Putamen (tissue), 1 donor: ENCODE measurements at regions not wholly inside any gene's neighbourhood (a gene's known extent, or its start where the extent isn't known, plus 50 kb on each side); places are given as distances from the start of the nearest gene placed in this dataset.

Experiments
- DNase-seq: peaks from one replicate; pipeline ENCODE4 v3.0.0-alpha.2; 2016; ENCODE audit warnings: low spot score

GRCh38 chr16:61596655-61597054 is 439.6 kb downstream of the CDH8 start:
- no peak for DNase-seq

GRCh38 chr16:61595605-61596004 is 440.6 kb downstream of the CDH8 start:
- no peak for DNase-seq

- DNase-seq = no peak
These were observed 445.7 kb downstream of the CDH8 start for GRCh38 chr16:61590577-61590976.

- peak; percentile 56 for DNase-seq
These were observed 448.7 kb downstream of the CDH8 start for GRCh38 chr16:61587526-61587925.

- DNase-seq = no peak
These were observed 454.7 kb downstream of the CDH8 start for GRCh38 chr16:61581417-61582046.

GRCh38 chr16:61580579-61580978 is 455.7 kb downstream of the CDH8 start:
- no peak for DNase-seq

- DNase-seq = peak; percentile 11
These were observed 457.0 kb downstream of the CDH8 start for GRCh38 chr16:61579195-61579594.

GRCh38 chr16:61576476-61576875 is 459.8 kb downstream of the CDH8 start:
- no peak for DNase-seq

- no peak for DNase-seq
These were observed 460.6 kb downstream of the CDH8 start for GRCh38 chr16:61575617-61576016.

GRCh38 chr16:61569028-61569427 is 467.2 kb downstream of the CDH8 start:
- no peak for DNase-seq

- no peak for DNase-seq
These were observed 471.5 kb downstream of the CDH8 start for GRCh38 chr16:61564716-61565115.

- DNase-seq = no peak
These were observed 480.4 kb downstream of the CDH8 start for GRCh38 chr16:61555718-61556441.

GRCh38 chr16:61549327-61549726 is 486.9 kb downstream of the CDH8 start:
- DNase-seq = no peak

- no peak for DNase-seq
These were observed 488.6 kb downstream of the CDH8 start for GRCh38 chr16:61547626-61548025.

- DNase-seq = no peak
These were observed 492.1 kb downstream of the CDH8 start for GRCh38 chr16:61544165-61544564.

- no peak for DNase-seq
These were observed 496.0 kb downstream of the CDH8 start for GRCh38 chr16:61540216-61540615.

GRCh38 chr16:61530697-61531096 is 505.5 kb downstream of the CDH8 start:
- no peak for DNase-seq

GRCh38 chr16:61500851-61501250 is 535.4 kb downstream of the CDH8 start:
- no peak for DNase-seq

- DNase-seq = no peak
These were observed 556.0 kb downstream of the CDH8 start for GRCh38 chr16:61480250-61480649.

- no peak for DNase-seq
These were observed 564.5 kb downstream of the CDH8 start for GRCh38 chr16:61471737-61472136.

GRCh38 chr16:61471023-61471422 is 565.2 kb downstream of the CDH8 start:
- DNase-seq = no peak

- DNase-seq = no peak
These were observed 571.0 kb downstream of the CDH8 start for GRCh38 chr16:61465285-61465684.

GRCh38 chr16:61460020-61460419 is 576.2 kb downstream of the CDH8 start:
- DNase-seq = no peak

GRCh38 chr16:61435346-61435745 is 600.9 kb downstream of the CDH8 start:
- DNase-seq = no peak
